ENCODE measurements at regions not wholly inside any gene's neighbourhood (a gene's known extent, or its start where the extent isn't known, plus 50 kb on each side); places are given as distances from the start of the nearest gene placed in this dataset.
A peak's percentile ranks its signal among the peaks of the same experiment; 100 is the strongest.
"Not testable (repeated sequence)": the region's sequence is repeated elsewhere in the genome, so short reads cannot be mapped to it uniquely, and the experiment has no call there.

DNA sequence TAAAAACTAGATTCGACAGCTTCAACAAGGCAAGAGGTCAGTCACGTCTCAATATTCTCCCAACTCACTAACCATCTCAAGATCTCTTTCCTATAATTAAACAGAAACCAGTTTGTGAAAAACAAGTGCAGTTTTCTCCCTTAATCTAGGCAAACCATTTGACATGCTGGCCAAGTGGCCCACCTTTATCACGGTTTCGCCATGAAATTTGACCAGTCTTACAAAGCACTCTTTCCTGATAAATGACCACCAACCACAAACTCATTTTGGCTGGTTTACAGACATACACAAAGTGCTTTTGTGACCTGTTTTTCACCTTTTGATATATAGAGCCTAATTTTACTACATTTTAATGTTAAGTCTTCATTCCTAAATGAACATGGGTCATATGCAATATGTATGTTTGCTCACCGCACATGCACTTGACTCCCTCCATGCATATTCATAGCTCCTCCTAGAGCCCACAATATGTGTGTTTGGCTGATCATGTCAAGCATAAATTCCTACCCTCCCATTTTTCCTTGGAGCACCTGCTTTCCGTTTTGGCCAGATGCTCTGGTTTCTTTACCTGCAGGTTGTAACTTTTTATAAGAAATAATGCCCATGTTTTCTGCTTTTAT is 385.1 kb downstream of the RAD51AP2 start:
- no peak for DNase-seq (ENCODE audit: low spot score)

DNA sequence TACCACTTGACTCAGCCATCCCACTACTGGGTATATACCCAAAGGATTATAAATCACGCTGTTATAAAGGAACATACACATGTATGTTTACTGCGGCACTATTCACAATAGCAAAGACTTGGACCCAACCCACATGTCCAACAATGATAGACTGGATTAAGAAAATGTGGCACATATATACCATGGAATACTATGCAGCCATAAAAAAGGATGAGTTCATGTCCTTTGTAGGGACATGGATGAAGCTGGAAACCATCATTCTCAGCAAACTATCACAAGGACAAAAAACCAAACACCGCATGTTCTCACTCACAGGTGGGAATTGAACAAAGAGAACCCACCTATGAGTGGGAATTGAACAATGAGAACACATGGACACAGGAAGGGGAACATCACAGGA is 387.6 kb downstream of the RAD51AP2 start:
- not testable (repeated sequence) for DNase-seq (ENCODE audit: low spot score)

DNA sequence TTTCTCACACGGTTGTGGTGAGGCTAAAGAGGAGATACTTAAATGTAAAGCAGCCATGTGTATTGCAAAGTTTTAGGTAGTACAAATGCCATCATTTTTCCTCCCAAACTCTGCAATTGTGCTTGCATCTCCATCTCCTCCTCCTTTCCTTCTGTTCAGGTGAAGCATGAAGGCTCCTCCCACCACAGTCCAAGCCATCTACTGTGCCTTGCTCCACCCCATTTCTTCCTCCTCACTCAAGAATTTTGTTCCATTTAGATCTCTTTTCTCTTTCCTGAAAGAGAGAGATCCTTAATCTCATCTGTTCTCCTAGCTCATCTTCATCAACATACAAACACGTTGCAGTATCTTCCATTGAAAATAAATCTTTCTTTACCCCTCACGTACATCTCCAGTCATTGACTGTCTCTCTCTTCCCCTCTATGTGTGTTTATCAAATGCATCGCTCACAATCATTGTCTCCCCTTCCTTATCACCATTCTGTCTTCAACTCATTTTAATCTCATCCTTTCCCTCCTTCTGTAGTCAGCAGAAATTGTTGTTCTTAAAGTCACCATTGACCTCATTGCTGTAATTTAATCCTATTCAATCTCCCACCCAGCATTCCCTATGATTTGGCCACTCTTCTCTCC is 392.1 kb downstream of the RAD51AP2 start:
- DNase-seq (ENCODE audit: low spot score) = no peak

DNA sequence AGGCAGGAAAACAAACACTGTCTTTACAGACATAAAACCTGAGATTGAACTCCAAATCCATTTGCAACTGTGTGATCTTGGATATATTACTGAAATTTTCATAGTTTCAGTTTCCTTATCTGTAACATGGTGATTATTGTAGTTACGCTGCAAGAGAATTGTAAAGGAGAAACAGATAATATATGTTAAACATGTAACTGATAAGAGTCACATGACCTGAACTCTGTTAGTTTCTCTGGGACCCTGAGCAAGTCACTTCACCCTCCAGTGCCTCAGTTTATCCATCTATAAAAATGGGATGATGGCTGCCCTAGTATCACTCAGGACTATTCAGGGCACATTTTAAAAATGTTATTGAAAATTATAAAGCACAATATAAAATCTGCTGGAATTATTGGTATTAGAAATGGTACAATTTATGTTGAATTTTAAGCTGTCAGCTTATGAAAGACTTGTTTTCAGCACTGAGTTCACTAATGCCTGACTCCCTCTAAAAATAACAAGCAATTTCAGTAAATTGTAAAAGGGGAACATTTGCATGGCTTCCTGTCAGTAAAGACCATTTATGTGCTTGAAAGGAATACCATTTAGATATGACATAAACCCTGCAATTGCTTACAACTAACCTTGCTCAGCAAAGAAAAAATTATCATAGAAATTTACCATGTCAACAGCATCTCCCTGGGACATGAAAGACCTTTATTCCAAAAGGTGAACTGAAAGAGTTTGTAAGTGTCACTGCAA is 393.5 kb downstream of the RAD51AP2 start:
- DNase-seq (ENCODE audit: low spot score) = no peak

DNA sequence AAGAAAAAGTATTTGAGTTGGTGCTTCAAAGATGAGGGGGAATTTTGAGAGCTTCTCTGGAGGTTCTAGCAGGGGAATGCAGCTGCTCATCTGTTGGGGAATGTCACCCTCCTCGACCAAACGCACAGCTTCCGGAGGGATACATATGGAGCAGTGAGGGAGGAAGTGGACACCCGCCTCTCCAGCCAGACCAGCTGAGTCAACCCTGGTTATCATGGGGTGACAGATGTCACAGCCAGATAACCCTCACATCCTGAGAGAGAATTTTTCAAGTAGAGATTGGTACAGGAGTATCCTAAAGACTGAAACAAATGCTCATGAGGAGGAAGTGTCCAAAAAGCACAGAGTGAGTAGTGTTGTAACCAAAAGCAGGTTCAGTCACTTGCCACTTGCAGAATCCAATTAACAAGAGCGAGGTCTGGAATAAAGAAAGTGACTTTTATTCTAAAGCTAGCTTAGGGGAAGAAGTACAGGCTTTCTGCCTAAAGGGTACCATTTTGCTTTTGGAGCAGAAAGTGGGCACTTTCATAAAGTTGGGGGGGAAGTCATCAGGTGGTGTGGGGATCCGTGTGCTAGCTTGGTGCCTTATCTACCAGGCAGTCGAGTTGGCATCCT is 395.2 kb downstream of the RAD51AP2 start:
- no peak for DNase-seq (ENCODE audit: low spot score)

DNA sequence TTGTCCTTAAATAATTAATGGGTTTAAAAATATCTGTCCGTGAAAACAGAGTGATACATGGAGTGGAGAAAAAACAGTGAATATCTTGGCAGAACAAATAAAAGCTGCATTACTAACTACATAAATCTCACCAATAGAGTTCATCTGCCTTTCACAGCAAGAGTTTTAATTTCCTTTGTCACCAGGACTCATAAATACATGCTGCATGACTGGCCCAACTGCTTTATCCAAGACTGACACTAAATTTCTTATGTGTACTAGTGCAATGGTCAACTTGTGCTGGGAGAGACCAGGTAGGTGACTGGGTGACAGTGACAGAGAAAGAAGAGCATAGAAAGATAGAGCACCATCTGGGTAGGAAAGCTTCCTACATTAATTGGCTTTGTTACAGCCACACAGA is 402.8 kb downstream of the RAD51AP2 start:
- no peak for DNase-seq (ENCODE audit: low spot score)

DNA sequence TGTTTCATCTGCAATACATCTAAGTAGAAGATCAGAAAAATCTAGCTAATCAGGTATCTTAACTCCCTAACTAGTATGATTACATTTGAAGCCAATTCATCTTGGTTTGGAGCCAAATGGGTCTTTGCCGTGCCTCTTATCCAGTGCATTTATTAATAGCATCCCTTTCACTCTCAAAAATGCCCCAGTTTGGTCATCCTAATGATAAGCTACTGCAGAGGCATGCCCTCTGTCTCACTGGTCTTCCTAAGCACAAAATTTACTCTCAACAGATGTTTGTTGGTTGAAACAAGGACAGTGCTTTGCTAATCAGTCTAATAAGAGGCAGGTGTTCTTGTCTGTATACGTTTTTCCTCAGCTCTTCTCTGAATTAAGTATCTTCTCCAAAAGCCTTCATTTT is 403.2 kb downstream of the RAD51AP2 start:
- no peak for DNase-seq (ENCODE audit: low spot score)

DNA sequence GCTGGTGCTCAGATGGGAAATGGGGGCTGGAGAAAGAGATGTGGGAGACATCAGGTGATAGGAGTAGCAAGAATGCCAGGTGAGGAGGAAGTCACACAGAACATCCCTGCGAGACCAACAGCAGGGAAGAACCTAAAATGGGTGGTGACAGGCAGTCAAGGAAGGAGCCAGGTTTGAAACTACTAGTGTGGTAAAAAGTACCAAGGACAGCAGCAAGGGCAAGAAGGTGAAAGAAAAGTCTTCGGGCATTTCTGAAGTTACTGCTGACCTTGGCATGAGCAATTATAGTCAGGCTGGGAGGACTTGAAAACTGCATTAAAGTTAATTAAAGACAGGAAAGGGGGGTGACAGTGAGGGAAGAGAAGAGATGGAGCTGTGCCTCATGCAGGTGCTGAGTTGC is 410.4 kb downstream of the RAD51AP2 start:
- DNase-seq (ENCODE audit: low spot score) = no peak

DNA sequence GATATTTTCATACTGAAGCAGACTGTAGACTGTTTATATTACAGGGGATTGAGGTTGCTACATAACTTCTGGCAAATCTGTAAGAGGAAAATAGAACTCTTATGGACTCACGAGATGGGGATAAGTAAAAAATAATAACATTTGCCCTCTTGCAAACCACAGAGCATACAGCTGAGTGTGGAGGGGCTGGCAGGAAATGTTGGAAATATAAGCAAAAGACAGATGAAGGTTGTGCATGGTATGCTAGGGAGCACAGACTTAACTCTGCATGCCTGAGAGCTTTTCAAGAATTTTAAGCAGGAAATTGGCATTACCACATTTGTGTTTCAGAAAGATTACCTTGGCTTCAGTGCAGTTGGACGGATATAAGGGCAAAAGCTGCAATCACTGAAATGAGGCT is 411.1 kb downstream of the RAD51AP2 start:
- DNase-seq (ENCODE audit: low spot score) = no peak

DNA sequence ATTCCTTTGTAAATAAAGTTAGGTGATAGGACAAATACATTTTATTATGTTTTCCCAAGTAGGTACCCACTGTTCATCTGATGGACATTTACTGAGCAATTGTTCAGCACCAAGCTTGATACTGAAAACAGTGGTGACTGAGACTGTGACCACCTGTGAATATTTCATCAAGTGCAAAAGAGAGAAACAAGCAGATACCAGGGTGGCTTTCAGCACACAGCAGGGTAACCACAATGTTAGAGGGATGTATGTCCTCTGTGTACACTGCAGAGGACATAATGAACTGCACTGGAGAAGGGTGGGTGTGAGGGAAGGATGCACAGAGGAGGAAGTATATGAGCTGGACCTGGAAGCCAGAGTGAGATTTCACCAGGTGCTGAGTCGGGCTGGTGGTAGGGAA is 411.8 kb downstream of the RAD51AP2 start:
- DNase-seq (ENCODE audit: low spot score) = no peak

DNA sequence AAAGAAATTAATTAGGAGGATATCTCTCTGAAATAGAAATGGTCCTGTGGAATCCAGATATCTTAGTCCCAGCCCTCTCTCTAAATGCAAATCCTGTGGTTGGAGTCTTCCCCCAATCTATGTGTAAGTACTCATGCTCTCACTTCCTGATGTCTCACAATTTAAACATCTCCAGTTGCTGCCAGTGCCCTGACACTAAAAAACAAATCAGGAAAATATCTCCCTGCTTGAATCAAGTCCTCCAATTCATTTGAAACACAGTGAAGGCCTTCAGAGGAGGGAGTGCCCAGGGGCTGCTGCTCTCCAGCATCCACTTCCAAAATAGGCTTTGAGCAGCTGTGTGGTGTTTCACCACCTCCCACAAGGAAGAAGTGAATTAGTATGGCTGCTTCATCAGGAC is 413.8 kb downstream of the RAD51AP2 start:
- DNase-seq (ENCODE audit: low spot score) = no peak

DNA sequence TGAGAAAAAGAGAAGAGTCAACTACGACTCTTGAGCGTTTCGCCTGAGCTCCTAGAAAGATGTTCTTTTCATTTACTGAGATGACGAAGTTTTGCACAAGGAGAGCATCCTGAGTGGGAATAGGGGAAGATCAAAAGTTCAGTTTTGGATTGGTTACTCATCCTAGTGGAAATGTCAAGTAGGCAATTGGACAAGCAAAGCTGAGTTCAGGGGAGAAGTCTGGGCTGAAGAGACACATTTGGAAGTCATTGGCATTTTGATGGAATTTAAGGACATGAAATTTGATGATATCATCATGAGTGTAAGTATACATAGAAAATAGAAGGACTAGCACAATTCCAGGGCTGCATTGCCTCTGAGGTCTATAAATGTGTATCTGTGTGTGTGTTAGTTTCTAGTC is 416.6 kb downstream of the RAD51AP2 start:
- no peak for DNase-seq (ENCODE audit: low spot score)

DNA sequence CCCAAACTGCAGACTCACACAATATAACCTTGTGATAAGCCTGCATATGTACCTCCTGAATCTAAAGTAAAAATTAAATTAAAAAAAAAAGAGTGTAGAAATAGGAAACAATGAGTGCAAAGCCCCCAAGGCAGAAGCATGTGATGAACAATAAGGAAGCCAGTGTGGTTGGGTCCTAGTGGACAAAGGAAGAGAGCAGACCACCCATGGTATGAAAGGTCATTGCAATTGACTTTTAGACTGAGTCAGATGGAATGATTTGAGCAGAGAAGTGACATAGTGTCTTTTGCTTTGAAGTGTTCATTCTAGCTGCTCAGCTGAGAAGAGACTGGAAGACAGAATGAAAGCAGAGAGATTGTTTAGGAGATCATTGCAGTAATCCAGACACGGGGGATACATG is 417.1 kb downstream of the RAD51AP2 start:
- DNase-seq (ENCODE audit: low spot score) = no peak

DNA sequence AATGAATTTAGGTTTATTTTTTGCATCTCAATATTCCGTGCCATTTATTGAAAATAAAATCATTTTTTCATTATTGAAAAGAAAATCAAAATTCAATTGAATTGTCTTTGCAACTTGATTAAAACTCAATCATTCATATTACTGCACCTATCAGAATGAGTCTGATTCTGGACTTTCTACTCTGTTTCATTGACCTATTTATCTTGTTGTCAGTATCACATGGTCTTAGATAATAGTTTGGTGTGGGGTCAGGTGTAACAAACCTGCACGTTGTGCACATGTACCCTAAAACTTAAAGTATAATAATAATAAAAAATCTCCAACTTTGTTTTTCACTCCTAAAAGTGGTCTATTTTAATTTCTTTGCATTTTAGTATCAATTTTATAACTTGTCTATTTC is 422.9 kb downstream of the RAD51AP2 start:
- DNase-seq (ENCODE audit: low spot score) = no peak

DNA sequence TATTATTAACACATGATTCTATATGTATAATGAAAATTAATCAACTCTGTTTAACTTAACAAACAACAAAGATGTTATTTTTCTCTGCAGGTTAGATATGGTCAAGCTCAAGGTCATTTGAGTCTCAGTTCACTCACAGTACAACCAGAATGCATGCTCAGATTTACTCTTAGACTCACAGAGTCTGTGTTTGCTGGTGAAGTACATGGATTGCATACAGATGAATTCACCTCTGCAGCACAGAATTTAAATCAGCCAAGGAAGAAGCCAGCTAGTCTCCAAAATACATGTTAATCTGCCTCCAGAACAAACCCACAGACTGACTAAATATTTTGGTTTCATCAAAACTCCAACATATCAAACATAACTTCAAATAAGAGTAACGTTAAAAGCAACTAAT is 424.5 kb downstream of the RAD51AP2 start:
- no peak for DNase-seq (ENCODE audit: low spot score)

DNA sequence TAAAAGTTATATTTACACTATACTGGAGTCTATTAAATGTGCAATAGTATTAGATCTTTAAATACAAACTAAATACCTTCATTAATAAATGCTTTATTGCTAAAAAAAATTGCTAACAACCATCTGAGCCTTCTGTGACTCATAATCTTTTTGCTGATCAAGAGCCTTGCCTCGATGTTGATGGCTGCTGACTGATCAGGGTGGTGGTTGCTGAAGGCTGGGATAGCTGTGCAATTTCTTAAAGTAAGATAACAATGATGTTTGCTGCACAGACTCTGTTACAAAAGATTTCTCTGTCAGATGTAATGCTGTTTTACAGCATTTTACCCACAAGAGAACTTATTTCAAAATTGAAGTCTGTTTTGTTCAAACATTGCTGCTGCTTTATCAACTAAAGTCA is 421.4 kb upstream of the CYRIA start:
- DNase-seq (ENCODE audit: low spot score) = no peak

DNA sequence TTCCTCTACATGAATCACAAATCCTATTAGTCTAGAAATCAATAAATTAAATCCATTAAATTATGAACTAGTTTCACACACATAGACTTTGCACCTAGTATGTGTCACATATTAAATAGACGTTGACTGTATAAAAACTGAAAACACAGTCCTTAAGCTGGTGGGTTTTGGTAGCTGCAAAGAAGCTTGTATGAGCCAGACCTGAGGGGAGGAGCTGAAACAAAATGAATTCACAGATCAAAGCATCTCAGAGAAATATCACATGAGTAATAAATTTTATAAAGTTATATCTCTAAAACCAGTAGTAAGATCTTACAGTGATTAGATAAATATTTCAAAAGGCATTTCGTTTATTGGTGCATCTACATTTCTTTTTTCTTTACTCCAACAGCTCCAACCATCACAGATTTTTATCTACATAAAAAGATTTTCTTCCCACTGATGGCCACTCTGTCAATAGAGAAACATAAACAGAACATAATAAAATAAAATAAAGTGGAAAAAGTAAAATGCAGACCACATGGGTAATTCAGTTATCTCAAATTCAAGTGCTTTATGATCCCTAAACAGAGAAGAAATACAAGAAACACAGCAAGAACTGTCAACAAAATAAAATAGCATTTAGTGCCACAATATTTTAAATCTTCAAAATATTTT is 420.0 kb upstream of the CYRIA start:
- no peak for DNase-seq (ENCODE audit: low spot score)

DNA sequence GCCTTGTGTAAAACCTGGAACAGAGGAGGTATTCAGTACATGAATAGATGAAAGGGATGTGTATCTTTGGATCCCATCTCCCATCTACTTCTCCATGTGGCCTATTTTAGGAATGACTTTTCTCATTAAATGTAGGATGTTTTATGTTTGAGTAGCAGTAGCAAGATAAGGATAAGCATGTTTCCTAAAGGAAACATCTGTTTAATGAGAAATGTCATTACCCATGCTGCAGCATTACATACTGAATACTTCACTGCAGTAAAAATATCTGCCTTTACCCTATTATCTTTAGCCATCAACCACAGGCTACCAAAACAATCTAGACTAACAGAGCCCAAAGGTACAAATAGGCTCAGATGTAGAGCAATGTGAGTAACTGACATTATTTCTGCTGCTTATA is 419.2 kb upstream of the CYRIA start:
- DNase-seq (ENCODE audit: low spot score) = no peak

DNA sequence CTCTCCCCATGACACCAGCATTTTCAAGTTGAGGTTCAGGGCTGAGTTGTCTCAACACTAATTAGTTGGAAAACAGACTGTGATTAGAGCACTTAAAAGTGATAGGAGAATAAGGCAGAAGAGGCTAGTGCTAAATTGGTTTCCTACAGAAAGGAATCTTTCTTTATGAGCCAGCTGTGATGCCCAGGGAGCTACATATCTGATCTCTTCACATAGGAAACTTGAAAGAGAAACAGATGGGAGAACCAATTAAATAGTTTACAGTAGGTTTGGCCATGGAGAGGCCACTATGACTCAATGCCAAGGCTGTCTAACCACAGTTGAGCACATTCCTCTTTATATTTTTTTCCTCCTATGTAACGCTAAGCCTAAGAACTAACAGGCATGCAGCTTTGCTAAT is 418.3 kb upstream of the CYRIA start:
- peak; percentile 65 for DNase-seq (ENCODE audit: low spot score)

DNA sequence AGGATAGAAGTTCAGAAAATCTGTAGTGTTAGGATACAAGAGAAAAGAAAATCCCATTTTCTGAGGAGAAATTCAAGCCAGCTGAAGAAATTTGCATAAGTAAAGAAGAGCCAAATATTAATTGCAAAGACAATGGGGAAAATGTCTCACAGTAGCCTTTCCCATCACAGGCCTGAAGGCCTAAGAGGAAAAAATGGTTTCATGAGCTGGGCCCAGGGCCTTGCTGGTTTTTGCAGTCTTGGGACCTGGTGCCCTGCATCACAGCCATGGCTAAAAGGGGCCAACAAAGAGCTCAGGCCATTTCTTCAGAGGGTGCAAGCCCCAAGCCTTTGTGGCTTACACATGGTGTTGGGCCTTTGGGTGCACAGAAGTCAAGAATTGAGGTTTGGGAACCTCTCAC is 413.6 kb upstream of the CYRIA start:
- no peak for DNase-seq (ENCODE audit: low spot score)

DNA sequence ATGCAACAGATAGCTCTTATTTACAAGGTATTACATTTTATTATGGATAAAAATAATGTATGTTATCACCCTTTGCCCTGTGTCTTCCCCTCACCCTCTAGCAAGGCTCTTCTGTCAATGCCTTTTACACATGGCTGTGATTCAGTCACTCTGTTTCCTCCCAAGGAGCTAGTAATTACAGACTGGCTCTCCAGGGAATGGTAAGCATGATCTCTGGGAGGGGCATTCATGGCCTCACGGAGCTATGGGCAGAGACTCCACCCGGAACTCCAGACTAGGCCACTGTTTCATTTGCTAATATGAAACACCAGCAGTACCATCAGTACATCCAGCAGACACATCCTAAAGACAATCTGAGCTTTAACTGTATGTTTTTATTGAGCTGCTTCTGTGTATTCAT is 410.9 kb upstream of the CYRIA start:
- DNase-seq (ENCODE audit: low spot score) = no peak

DNA sequence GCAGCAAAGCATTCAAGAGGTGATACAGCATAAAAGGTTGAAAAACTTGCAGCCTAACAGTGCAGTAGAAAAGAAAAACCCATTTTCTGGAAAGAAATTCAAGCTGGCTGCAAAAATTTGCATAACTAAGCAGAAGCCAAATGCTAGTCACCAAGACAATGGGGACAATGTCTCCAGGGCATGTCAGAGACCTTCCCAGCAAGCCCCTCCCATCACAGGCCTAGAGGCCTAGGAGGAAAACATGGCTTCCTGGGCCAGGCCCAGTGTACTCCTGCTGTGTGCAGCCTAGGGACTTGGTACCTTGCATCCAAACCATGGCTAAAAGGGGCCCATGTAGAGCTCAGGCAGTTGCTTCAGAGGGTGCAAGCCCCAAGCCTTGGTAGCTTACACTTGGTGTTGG is 405.1 kb upstream of the CYRIA start:
- no peak for DNase-seq (ENCODE audit: low spot score)

DNA sequence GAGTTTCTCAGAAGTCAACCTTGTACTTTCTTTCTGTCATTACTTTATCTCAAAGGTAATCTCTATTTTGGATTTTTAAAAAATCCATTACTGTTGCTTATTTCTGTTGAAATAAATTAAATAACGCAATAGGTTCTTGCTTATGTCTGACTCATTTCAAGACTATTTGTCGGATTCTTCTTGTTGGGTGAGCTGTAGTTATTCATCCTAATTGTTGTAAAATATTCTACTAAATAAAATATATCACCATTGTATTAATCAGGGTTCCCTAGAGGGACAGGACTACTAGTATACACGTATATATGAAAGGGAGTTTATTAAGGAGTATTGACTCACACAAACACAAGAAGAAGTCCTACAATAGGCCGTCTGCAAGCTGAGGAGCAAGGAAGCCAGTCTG is 403.9 kb upstream of the CYRIA start:
- no peak for DNase-seq (ENCODE audit: low spot score)
